ENCODE measurements at regions not wholly inside any gene's neighbourhood (a gene's known extent, or its start where the extent isn't known, plus 50 kb on each side); places are given as distances from the start of the nearest gene placed in this dataset.

DNA sequence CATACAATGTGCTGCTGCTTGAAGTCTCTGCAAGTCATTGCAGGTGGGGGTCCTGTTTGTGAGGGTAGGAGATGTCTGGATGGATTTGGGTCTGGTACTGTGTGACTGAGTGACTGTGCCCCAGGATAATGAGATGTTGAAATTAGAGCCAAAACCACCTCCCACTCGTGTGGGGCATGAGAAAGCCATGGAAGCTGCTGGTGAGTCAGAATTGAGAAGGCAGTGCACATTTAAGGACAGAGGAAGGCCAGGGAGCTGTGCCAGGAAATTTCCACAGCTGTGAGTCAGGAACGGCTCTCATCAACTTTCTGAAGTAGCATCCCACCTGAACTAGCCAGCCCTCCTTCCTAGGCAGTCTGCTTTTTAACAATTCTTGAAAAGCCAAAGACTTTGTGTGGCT, 229.8 kb downstream of the DRD1 start:
- no peak for TF ChIP-seq POLR2A (IDR thresholded peaks at IDR 0.05)
- TF ChIP-seq, protein P1, sequence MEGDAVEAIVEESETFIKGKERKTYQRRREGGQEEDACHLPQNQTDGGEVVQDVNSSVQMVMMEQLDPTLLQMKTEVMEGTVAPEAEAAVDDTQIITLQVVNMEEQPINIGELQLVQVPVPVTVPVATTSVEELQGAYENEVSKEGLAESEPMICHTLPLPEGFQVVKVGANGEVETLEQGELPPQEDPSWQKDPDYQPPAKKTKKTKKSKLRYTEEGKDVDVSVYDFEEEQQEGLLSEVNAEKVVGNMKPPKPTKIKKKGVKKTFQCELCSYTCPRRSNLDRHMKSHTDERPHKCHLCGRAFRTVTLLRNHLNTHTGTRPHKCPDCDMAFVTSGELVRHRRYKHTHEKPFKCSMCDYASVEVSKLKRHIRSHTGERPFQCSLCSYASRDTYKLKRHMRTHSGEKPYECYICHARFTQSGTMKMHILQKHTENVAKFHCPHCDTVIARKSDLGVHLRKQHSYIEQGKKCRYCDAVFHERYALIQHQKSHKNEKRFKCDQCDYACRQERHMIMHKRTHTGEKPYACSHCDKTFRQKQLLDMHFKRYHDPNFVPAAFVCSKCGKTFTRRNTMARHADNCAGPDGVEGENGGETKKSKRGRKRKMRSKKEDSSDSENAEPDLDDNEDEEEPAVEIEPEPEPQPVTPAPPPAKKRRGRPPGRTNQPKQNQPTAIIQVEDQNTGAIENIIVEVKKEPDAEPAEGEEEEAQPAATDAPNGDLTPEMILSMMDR (IDR thresholded peaks at IDR 0.05): no peak

Measured in esophagus squamous epithelium (tissue), 4 donors.